ENCODE measurements at regions not wholly inside any gene's neighbourhood (a gene's known extent, or its start where the extent isn't known, plus 50 kb on each side); places are given as distances from the start of the nearest gene placed in this dataset.

DNA sequence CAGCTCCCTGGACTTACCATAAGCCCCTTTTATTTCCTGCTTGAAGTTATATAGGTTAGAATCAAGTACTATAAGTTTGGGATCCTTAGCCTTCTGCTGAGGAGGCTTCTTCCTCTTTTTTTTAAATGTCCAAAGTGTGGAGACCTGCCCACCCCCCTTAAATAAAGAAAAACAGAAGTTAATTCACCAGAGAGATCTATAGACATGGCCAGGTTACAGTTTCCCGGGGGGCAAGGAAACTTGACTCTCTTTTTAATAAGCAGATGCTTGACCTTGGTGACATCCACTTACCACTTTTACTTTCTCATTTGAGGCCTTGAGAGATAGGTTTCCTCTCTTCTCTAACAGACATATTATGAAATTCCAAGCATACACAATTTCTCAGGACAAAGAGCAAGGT, 88.3 kb downstream of the BMP2 start:
- Histone ChIP-seq H3K79me2 (ENCODE audit: insufficient read depth, low read length) (no peaks in the 10 kb centered on the region), H2AFZ (ENCODE audit: low read depth, low read length, severe bottlenecking) (no peak overlapping the region), H3K27ac (ENCODE audit: low read depth, low read length) (no peak overlapping the region), H3K9ac (ENCODE audit: low read length) (no peak overlapping the region), H3K36me3 (ENCODE audit: low read length) (no peaks in the 10 kb centered on the region), H3K9me3 (ENCODE audit: insufficient read depth, low read length) (no peaks in the 10 kb centered on the region), H3K4me2 (ENCODE audit: low read depth, low read length, poor library complexity, severe bottlenecking) (no peak overlapping the region), H3K27me3 (ENCODE audit: low read length) (no peaks in the 10 kb centered on the region), H3K4me3 (ENCODE audit: insufficient read depth, low read length, poor library complexity, severe bottlenecking) (no peak overlapping the region), H3F3A (ENCODE audit: insufficient read depth) (no peaks in the 10 kb centered on the region), H3K9me2 (replicated peaks; ENCODE audit: insufficient read depth, low read length) (no peaks in the 10 kb centered on the region), H4K20me1 (ENCODE audit: low read depth, low read length) (no peaks in the 10 kb centered on the region)
- no peak for TF ChIP-seq CTCF (IDR thresholded peaks at IDR 0.05; ENCODE audit: insufficient read depth, low read length, poor library complexity, severe bottlenecking)
- no peak for TF ChIP-seq EZH2phosphoT487 (conservative IDR thresholded peaks at IDR 0.05; ENCODE audit: low read length)

- Histone ChIP-seq H3K9me2 (replicated peaks; ENCODE audit: insufficient read depth, low read length) (no peaks in the 10 kb centered on the region), H2AFZ (ENCODE audit: low read depth, low read length, severe bottlenecking) (no peak overlapping the region), H3K36me3 (ENCODE audit: low read length) (no peaks in the 10 kb centered on the region), H3K79me2 (ENCODE audit: insufficient read depth, low read length) (no peaks in the 10 kb centered on the region), H3K4me3 (ENCODE audit: insufficient read depth, low read length, poor library complexity, severe bottlenecking) (no peak overlapping the region), H3F3A (ENCODE audit: insufficient read depth) (no peaks in the 10 kb centered on the region), H3K4me2 (ENCODE audit: low read depth, low read length, poor library complexity, severe bottlenecking) (no peak overlapping the region), H3K27me3 (ENCODE audit: low read length) (no peaks in the 10 kb centered on the region), H3K27ac (ENCODE audit: low read depth, low read length) (no peak overlapping the region), H3K9ac (ENCODE audit: low read length) (no peak overlapping the region), H4K20me1 (ENCODE audit: low read depth, low read length) (no peaks in the 10 kb centered on the region), H3K9me3 (ENCODE audit: insufficient read depth, low read length) (no peaks in the 10 kb centered on the region)
- no peak for TF ChIP-seq EZH2phosphoT487 (conservative IDR thresholded peaks at IDR 0.05; ENCODE audit: low read length)
- TF ChIP-seq CTCF (IDR thresholded peaks at IDR 0.05; ENCODE audit: insufficient read depth, low read length, poor library complexity, severe bottlenecking): no peak
Observed at GRCh38 chr20:6857927-6858326, 90.4 kb downstream of the BMP2 start.

GRCh38 chr20:6863355-6863754, 95.9 kb downstream of the BMP2 start:
- Histone ChIP-seq H3F3A (ENCODE audit: insufficient read depth) (no peaks in the 10 kb centered on the region), H4K20me1 (ENCODE audit: low read depth, low read length) (no peaks in the 10 kb centered on the region), H3K36me3 (ENCODE audit: low read length) (no peaks in the 10 kb centered on the region), H3K4me2 (ENCODE audit: low read depth, low read length, poor library complexity, severe bottlenecking) (no peak overlapping the region), H3K27me3 (ENCODE audit: low read length) (no peaks in the 10 kb centered on the region), H3K27ac (ENCODE audit: low read depth, low read length) (no peak overlapping the region), H3K9me3 (ENCODE audit: insufficient read depth, low read length) (no peaks in the 10 kb centered on the region), H2AFZ (ENCODE audit: low read depth, low read length, severe bottlenecking) (no peak overlapping the region), H3K79me2 (ENCODE audit: insufficient read depth, low read length) (no peaks in the 10 kb centered on the region), H3K9ac (ENCODE audit: low read length) (no peak overlapping the region), H3K9me2 (replicated peaks; ENCODE audit: insufficient read depth, low read length) (no peaks in the 10 kb centered on the region), H3K4me3 (ENCODE audit: insufficient read depth, low read length, poor library complexity, severe bottlenecking) (no peak overlapping the region)
- TF ChIP-seq CTCF (IDR thresholded peaks at IDR 0.05; ENCODE audit: insufficient read depth, low read length, poor library complexity, severe bottlenecking) (no peak), EZH2phosphoT487 (conservative IDR thresholded peaks at IDR 0.05; ENCODE audit: low read length) (no peak)

DNA sequence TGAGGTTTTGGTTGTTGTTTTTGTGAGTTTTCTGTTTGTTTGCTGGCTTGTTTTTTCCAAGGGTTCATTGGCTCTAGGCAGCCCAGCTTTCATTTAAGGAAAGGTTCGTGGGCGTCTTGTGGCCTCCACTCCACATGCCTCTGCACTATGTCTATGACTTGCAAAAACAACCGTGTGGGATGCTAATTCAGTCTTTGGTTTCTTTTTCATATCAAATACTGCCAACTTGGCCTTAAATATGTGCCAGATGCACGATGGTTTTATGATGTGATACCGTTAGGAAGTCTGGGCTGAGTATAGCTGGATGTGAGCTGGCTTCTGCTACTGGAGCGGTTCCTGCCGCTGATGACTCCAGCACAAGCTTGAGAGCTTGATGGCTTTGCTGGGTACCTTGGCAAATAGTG, 96.3 kb downstream of the BMP2 start:
- TF ChIP-seq CTCF (IDR thresholded peaks at IDR 0.05; ENCODE audit: insufficient read depth, low read length, poor library complexity, severe bottlenecking) (no peak), EZH2phosphoT487 (conservative IDR thresholded peaks at IDR 0.05; ENCODE audit: low read length) (no peak)
- no peak overlapping the region for H2AFZ ChIP-seq (ENCODE audit: low read depth, low read length, severe bottlenecking)
- H3K4me3 ChIP-seq (ENCODE audit: insufficient read depth, low read length, poor library complexity, severe bottlenecking): no peak overlapping the region
- H3K27me3 ChIP-seq (ENCODE audit: low read length): no peaks in the 10 kb centered on the region
- no peak overlapping the region for H3K4me2 ChIP-seq (ENCODE audit: low read depth, low read length, poor library complexity, severe bottlenecking)
- no peak overlapping the region for H3K9ac ChIP-seq (ENCODE audit: low read length)
- no peaks in the 10 kb centered on the region for H3K79me2 ChIP-seq (ENCODE audit: insufficient read depth, low read length)
- H3F3A ChIP-seq (ENCODE audit: insufficient read depth): no peaks in the 10 kb centered on the region
- H3K27ac ChIP-seq (ENCODE audit: low read depth, low read length): no peak overlapping the region
- H3K9me3 ChIP-seq (ENCODE audit: insufficient read depth, low read length): no peaks in the 10 kb centered on the region
- no peaks in the 10 kb centered on the region for H3K36me3 ChIP-seq (ENCODE audit: low read length)
- no peaks in the 10 kb centered on the region for H4K20me1 ChIP-seq (ENCODE audit: low read depth, low read length)
- H3K9me2 ChIP-seq (replicated peaks; ENCODE audit: insufficient read depth, low read length): no peaks in the 10 kb centered on the region
